Mesenchymal stem cell (in vitro differentiated cells and primary cell): ENCODE measurements at regions not wholly inside any gene's neighbourhood (a gene's known extent, or its start where the extent isn't known, plus 50 kb on each side); places are given as distances from the start of the nearest gene placed in this dataset.

Source experiments
- DNase-seq: peaks from one replicate; pipeline ENCODE4 v3.0.0-alpha.2; 2013
- H2AFZ ChIP-seq: one replicate; pipeline ENCODE4 v1.6.1; 2013; ENCODE audit warnings: low read depth, mild to moderate bottlenecking, control low read depth, inconsistent platforms, low read length, moderate library complexity
- H2AK5ac ChIP-seq: 2 replicates; pipeline ENCODE4 v1.6.1; 2013; ENCODE audit warnings: low read length, moderate library complexity, mild to moderate bottlenecking, inconsistent platforms; ENCODE audit not compliant: severe bottlenecking
- H2BK120ac ChIP-seq: one replicate; pipeline ENCODE4 v1.6.1; 2013; ENCODE audit warnings: low read depth, mild to moderate bottlenecking, inconsistent platforms, low read length, moderate library complexity
- H2BK12ac ChIP-seq, 2 experiments: one replicate each; pipeline ENCODE4 v1.6.1; 2013; ENCODE audit warnings: inconsistent platforms in 2 of 2, low read length in 2 of 2, mild to moderate bottlenecking in 2 of 2, moderate library complexity in 2 of 2, control low read depth in 1 of 2
- H2BK15ac ChIP-seq: one replicate; pipeline ENCODE4 v1.6.1; 2013; ENCODE audit warnings: mild to moderate bottlenecking, low read depth, inconsistent platforms; ENCODE audit not compliant: poor library complexity, severe bottlenecking
- H2BK5ac ChIP-seq: 2 replicates; pipeline ENCODE4 v1.6.1; 2013; ENCODE audit warnings: low read depth, mild to moderate bottlenecking, low read length, control low read depth, inconsistent platforms; ENCODE audit not compliant: poor library complexity, severe bottlenecking
- H3K14ac ChIP-seq, 2 experiments: one replicate each; pipeline ENCODE4 v1.6.1; 2013; ENCODE audit warnings: inconsistent platforms in 2 of 2, low read length in 2 of 2, control low read depth in 1 of 2, mild to moderate bottlenecking in 1 of 2, moderate library complexity in 1 of 2
- H3K18ac ChIP-seq, 2 experiments: one replicate each; pipeline ENCODE4 v1.6.1; 2013; ENCODE audit warnings: inconsistent platforms in 2 of 2, low read length in 2 of 2, control low read depth in 1 of 2, low read depth in 1 of 2, mild to moderate bottlenecking in 1 of 2
- H3K23ac ChIP-seq, 2 experiments: one replicate each; pipeline ENCODE4 v1.6.1; 2013; ENCODE audit warnings: inconsistent platforms in 2 of 2, low read length in 2 of 2, mild to moderate bottlenecking in 2 of 2, moderate library complexity in 2 of 2, control low read depth in 1 of 2
- H3K27ac ChIP-seq: 2 replicates; pipeline ENCODE4 v1.5.1; 2013; ENCODE audit warnings: mild to moderate bottlenecking, moderate library complexity, low read length, control low read depth, inconsistent platforms; ENCODE audit not compliant: poor library complexity, severe bottlenecking
- H3K27me3 ChIP-seq, 2 experiments: 2 replicates each; pipeline versions ENCODE4 v1.6.1 to v1.7.0; 2013; ENCODE audit warnings: low read length in 2 of 2, mild to moderate bottlenecking in 2 of 2, moderate library complexity in 2 of 2, control low read depth in 1 of 2, inconsistent platforms in 1 of 2; ENCODE audit not compliant: control insufficient read depth in 1 of 2, insufficient read depth in 1 of 2
- H3K36me3 ChIP-seq, 2 experiments: 2 replicates each; pipeline versions ENCODE4 v1.6.1 to v1.7.0; 2013; ENCODE audit warnings: low read length in 2 of 2, control low read depth in 1 of 2, inconsistent platforms in 1 of 2, low read depth in 1 of 2, mild to moderate bottlenecking in 1 of 2; ENCODE audit not compliant: insufficient read depth in 2 of 2, control insufficient read depth in 1 of 2
- H3K4ac ChIP-seq, 2 experiments: one replicate each; pipeline ENCODE4 v1.6.1; 2013; ENCODE audit warnings: inconsistent platforms in 2 of 2, low read length in 2 of 2, mild to moderate bottlenecking in 2 of 2, moderate library complexity in 2 of 2, control low read depth in 1 of 2, low read depth in 1 of 2
- H3K4me1 ChIP-seq: 2 replicates; pipeline ENCODE4 v1.6.1; 2013; ENCODE audit warnings: low read depth, low read length, control low read depth; ENCODE audit not compliant: control insufficient read depth, insufficient read depth
- H3K4me2 ChIP-seq: 2 replicates; pipeline ENCODE4 v1.6.1; 2013; ENCODE audit warnings: low read length, mild to moderate bottlenecking, inconsistent platforms; ENCODE audit not compliant: poor library complexity, severe bottlenecking
- H3K4me3 ChIP-seq, 2 experiments: 2 replicates each; pipeline versions ENCODE4 v1.5.1 to v1.7.0; 2013; ENCODE audit warnings: low read length in 2 of 2, mild to moderate bottlenecking in 2 of 2, control low read depth in 1 of 2, low read depth in 1 of 2; ENCODE audit not compliant: insufficient read depth in 1 of 2
- H3K79me1 ChIP-seq: replicated peaks from 2 replicates; pipeline ENCODE4 v1.6.1; 2013; ENCODE audit warnings: mild to moderate bottlenecking, control low read depth, low read length, inconsistent platforms; ENCODE audit not compliant: poor library complexity, severe bottlenecking
- H3K9ac ChIP-seq: 2 replicates; pipeline ENCODE4 v1.7.0; 2013; ENCODE audit warnings: mild to moderate bottlenecking, low read length, moderate library complexity
- H3K9me3 ChIP-seq: 2 replicates; pipeline ENCODE4 v1.7.0; 2013; ENCODE audit warnings: mild to moderate bottlenecking, low read length; ENCODE audit not compliant: control insufficient read depth
- H4K8ac ChIP-seq: one replicate; pipeline ENCODE4 v1.6.1; 2013; ENCODE audit warnings: inconsistent platforms, mild to moderate bottlenecking, low read length, moderate library complexity
- H4K91ac ChIP-seq: one replicate; pipeline ENCODE4 v1.6.1; 2013; ENCODE audit warnings: mild to moderate bottlenecking, low read length, inconsistent platforms
- WGBS: methylation state at CpG from one replicate; pipeline ENCODE4 v1.1.7; 2013; ENCODE audit warnings: mixed read lengths; 5-methylcytosine and 5-hydroxymethylcytosine counted together

DNA sequence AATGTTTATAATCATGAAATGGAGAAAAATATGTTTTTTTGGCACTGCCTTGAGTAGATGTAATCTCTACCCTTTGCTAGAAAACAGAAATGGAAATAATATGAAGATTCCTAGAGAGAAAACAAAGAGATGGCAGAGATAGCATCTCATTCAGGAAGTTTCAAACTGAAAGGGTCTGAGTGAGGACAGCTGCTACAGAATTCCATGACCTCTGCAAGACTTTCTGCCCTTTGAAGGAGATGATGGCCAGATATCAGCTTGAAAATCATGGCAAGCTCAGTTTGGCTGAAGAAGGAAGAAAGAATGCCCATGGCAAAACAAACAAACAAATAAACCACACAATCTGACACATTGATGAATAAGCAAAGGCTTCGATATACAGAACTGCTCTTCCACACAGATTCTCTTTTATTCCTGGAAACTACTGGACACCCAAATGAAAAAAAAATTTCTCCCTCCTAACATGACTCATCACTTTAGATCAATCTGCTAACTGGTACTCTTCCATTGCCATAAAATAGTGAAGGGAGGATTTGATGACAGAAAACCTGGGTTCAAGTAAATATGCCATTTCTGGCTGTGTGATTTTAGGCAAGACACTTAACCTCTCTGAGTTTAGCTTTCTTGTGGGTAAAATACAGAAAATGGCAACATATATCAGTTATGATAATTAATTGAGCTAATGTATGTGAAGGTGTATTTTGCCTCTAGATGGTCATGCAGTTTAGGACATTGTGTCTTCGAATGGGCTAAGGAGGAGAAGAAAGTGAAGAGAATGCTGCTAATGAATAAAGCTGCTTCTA is 105.9 kb upstream of the SPACA1 start:
- no peak overlapping the region for H4K8ac ChIP-seq
- peaks cover 0 to 9% of the 10 kb centered on the region in 2 experiments for H3K27me3 ChIP-seq
- 5% methylated on average over 1 of the region's 2 CpGs for WGBS
- no peak overlapping the region for H3K4ac ChIP-seq
- no peak overlapping the region for H2AK5ac ChIP-seq
- no peak overlapping the region for H2AFZ ChIP-seq
- H3K23ac ChIP-seq, result no peak overlapping the region
- H2BK15ac ChIP-seq, result no peak overlapping the region
- no peak overlapping the region for H2BK5ac ChIP-seq
- H3K4me1 ChIP-seq, result peaks cover 1% of the 10 kb centered on the region
- no peak overlapping the region for H3K9ac ChIP-seq
- H3K9me3 ChIP-seq, result no peaks in the 10 kb centered on the region
- H3K79me1 ChIP-seq, result no peaks in the 10 kb centered on the region
- H3K4me2 ChIP-seq, result no peak overlapping the region
- no peaks in the 10 kb centered on the region for H3K36me3 ChIP-seq
- no peak overlapping the region for H4K91ac ChIP-seq
- H3K14ac ChIP-seq, result no peak overlapping the region
- peak; percentile 1 for DNase-seq
- no peak overlapping the region for H3K4me3 ChIP-seq
- H3K18ac ChIP-seq, result no peak overlapping the region
- no peak overlapping the region for H3K27ac ChIP-seq
- H2BK120ac ChIP-seq, result no peak overlapping the region
- no peak overlapping the region for H2BK12ac ChIP-seq

DNA sequence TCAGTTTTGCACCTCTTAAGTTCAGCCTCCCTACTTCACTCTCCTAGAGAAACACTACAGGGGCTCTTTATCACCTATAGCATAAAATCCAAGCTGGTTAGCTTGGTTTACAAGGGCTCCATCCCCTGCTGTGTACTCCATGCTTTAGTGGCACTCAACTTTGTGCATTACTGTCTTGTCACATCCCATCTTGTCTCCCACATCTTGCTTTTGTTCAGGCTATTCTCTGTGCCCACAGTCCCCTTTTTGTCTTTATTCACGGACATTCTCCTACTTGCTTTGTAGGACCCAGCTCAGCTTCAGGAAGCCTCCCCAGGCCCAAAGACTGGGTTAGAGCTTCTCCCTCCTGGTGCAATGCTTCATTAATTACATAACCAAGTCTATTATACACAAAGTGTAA is 107.9 kb upstream of the SPACA1 start:
- Histone ChIP-seq H2BK12ac (no peak overlapping the region), H3K4ac (no peak overlapping the region), H3K36me3 (no peaks in the 10 kb centered on the region), H3K27ac (no peak overlapping the region), H2AFZ (no peak overlapping the region), H3K9ac (no peak overlapping the region), H4K91ac (no peak overlapping the region), H2BK120ac (no peak overlapping the region), H3K18ac (no peak overlapping the region), H2BK5ac (no peak overlapping the region), H3K9me3 (no peaks in the 10 kb centered on the region), H3K4me1 (peaks cover 1% of the 10 kb centered on the region), H3K27me3 (peaks cover 0 to 9% of the 10 kb centered on the region in 2 experiments), H3K4me3 (no peak overlapping the region), H2BK15ac (no peak overlapping the region), H4K8ac (no peak overlapping the region), H3K23ac (no peak overlapping the region), H3K14ac (peak overlapping the region in 1 of 2 experiments; percentile 6), H2AK5ac (no peak overlapping the region), H3K4me2 (no peak overlapping the region), H3K79me1 (no peaks in the 10 kb centered on the region)
- no peak for DNase-seq
- 100% methylated on average over 1 of the region's 1 CpG for WGBS

DNA sequence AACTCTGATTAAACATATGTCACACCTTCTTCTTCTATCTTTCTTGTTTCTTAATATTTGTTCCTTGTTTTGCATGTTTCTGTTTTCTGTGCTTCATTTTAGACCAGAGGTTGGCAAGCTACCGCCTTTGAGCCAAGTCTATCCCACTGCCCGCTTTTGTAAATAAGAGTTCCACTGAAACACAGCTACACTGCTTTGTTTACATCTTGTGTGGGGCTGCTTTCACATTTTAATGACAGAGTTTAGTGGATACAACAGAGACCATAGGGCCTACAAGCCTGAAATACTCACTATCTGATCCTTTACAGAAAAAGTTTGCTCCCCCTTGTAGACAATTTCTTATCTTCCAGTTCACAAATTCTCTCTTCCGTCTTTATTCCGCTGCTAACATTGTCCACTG is 109.4 kb upstream of the SPACA1 start:
- H3K9ac ChIP-seq, result no peak overlapping the region
- H3K36me3 ChIP-seq, result no peaks in the 10 kb centered on the region
- H3K9me3 ChIP-seq, result no peaks in the 10 kb centered on the region
- no peaks in the 10 kb centered on the region for H3K79me1 ChIP-seq
- no peak overlapping the region for H2AK5ac ChIP-seq
- H3K27ac ChIP-seq, result no peak overlapping the region
- 65% methylated on average over 3 of the region's 4 CpGs for WGBS
- H2BK5ac ChIP-seq, result no peak overlapping the region
- H3K14ac ChIP-seq, result no peak overlapping the region
- H2AFZ ChIP-seq, result no peak overlapping the region
- H3K23ac ChIP-seq, result no peak overlapping the region
- H4K91ac ChIP-seq, result no peak overlapping the region
- no peak overlapping the region for H3K18ac ChIP-seq
- H3K4me1 ChIP-seq, result no peaks in the 10 kb centered on the region
- H2BK120ac ChIP-seq, result no peak overlapping the region
- H3K4me2 ChIP-seq, result no peak overlapping the region
- H2BK15ac ChIP-seq, result no peak overlapping the region
- H2BK12ac ChIP-seq, result no peak overlapping the region
- H3K4ac ChIP-seq, result no peak overlapping the region
- peaks cover 0 to 11% of the 10 kb centered on the region in 2 experiments for H3K27me3 ChIP-seq
- H3K4me3 ChIP-seq, result no peak overlapping the region
- H4K8ac ChIP-seq, result no peak overlapping the region
- peak; percentile 3 for DNase-seq

DNA sequence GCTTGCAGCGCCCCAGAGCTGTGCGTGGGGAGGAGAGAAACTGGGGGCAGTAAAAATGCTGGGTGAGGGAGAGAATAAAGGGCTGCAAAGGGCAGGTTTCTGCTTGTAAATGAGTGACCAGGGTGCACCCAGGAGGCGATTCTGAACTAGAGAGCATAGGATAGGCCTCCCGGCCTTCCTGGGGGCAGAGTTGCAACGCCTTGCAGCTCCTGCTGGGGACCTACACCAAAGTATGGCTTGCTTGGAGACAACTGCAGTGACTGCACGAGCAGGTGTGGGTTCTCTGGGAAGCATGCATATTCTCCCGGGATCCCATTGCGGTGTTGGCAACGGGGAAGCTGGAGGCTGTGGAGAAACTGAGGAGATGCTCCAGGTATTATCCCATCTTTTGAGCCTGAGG is 111.6 kb upstream of the SPACA1 start:
- Histone ChIP-seq H3K27me3 (peaks cover 0 to 26% of the 10 kb centered on the region in 2 experiments), H3K4me3 (no peak overlapping the region), H4K8ac (no peak overlapping the region), H3K4me1 (no peaks in the 10 kb centered on the region), H2AFZ (no peak overlapping the region), H3K4ac (no peak overlapping the region), H3K27ac (no peak overlapping the region), H3K4me2 (no peak overlapping the region), H2BK15ac (no peak overlapping the region), H3K23ac (no peak overlapping the region), H2BK120ac (no peak overlapping the region), H3K14ac (no peak overlapping the region), H3K79me1 (no peaks in the 10 kb centered on the region), H4K91ac (no peak overlapping the region), H2AK5ac (no peak overlapping the region), H3K9ac (no peak overlapping the region), H3K9me3 (no peaks in the 10 kb centered on the region), H3K18ac (no peak overlapping the region), H3K36me3 (no peaks in the 10 kb centered on the region), H2BK5ac (no peak overlapping the region), H2BK12ac (no peak overlapping the region)
- no peak for DNase-seq
- 93% methylated on average over 9 of the region's 9 CpGs for WGBS
